ENCODE measurements at regions not wholly inside any gene's neighbourhood (a gene's known extent, or its start where the extent isn't known, plus 50 kb on each side); places are given as distances from the start of the nearest gene placed in this dataset.

GRCh38 chr3:98985431-98985830 lies 83.9 kb upstream of the DCBLD2 start:
- TF ChIP-seq POLR2A (IDR thresholded peaks at IDR 0.05; ENCODE audit: low read depth, low read length) (no peak), POLR2AphosphoS5 (IDR thresholded peaks at IDR 0.05; ENCODE audit: low read depth, low read length) (no peak), TAF1 (IDR thresholded peaks at IDR 0.05; ENCODE audit: borderline replicate concordance, low read depth, low read length) (no peak)

Data from GM12892 (cell line).